Testis (tissue), 2 donors: ENCODE measurements at regions not wholly inside any gene's neighbourhood (a gene's known extent, or its start where the extent isn't known, plus 50 kb on each side); places are given as distances from the start of the nearest gene placed in this dataset.

Source experiments
- DNase-seq: peaks from one replicate; pipeline ENCODE4 v3.0.0-alpha.2; 2019
- H3K27ac ChIP-seq, 2 donors: fragments of 200-600 bp; sonication (generic); one replicate each; pipeline ENCODE4 v1.5.1; 2019
- H3K27me3 ChIP-seq: fragments of 200-600 bp; sonication (generic); one replicate; pipeline ENCODE4 v1.5.1; 2019
- H3K36me3 ChIP-seq: fragments of 200-600 bp; sonication (generic); one replicate; pipeline ENCODE4 v1.5.1; 2017; ENCODE audit warnings: low read depth; ENCODE audit errors: missing control alignments
- H3K4me1 ChIP-seq: fragments of 200-600 bp; sonication (generic); one replicate; pipeline ENCODE4 v1.5.1; 2019
- H3K4me3 ChIP-seq, 2 donors: fragments of 200-600 bp; sonication (generic); one replicate each; pipeline ENCODE4 v1.5.1; 2017 to 2019
- H3K9me3 ChIP-seq: fragments of 200-600 bp; sonication (generic); one replicate; pipeline ENCODE4 v1.5.1; 2017
- POLR2A ChIP-seq: fragments of 450-650 bp; IDR thresholded peaks from one replicate; pipeline ENCODE4 v1.6.1; 2017; ENCODE audit warnings: antibody characterized with exemption, mild to moderate bottlenecking, moderate library complexity
- WGBS, 2 donors: methylation state at CpG; one replicate each; pipeline ENCODE4 v1.1.5; 2018; 5-methylcytosine and 5-hydroxymethylcytosine counted together
- intact Hi-C: fragments of 100-400 bp; cut with DNase I; formaldehyde crosslinking; loops from one replicate; pipeline ENCODE4 v1.15.1; 2023; ENCODE audit warnings: low total_unique reads
- TF ChIP-seq, protein P1 (sequence below), 3 experiments: fragments of 450-650 bp in 2 of 3; fragments of 200-600 bp in 1 of 3; sonication (generic) in 1 of 3; IDR thresholded peaks; one replicate each; pipeline ENCODE4 v1.5.1; 2016 to 2019; ENCODE audit warnings: antibody characterized with exemption in 3 of 3, mild to moderate bottlenecking in 2 of 3, moderate library complexity in 1 of 3

DNA sequence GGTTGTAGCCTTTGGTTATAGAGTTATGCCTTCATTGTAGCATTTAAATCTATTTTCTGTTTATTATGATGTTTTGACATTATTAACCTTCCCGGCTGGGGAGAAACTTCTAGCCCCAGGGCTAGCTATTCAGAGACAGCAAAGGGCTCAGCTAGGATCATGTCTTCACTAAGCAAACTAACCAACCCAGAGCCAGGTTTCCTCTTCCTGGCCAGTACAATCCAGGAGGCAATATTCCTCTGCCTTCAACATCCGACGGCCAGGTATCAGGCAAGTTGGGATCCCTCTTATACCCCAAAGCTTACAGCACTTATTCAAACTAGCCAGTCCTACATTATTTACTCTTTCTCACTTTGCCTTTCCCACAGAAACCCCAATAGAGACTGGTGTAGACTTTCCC is 1060.7 kb upstream of the GHITM start:
- no peaks in the 10 kb centered on the region for H3K36me3 ChIP-seq
- intact Hi-C loops: no loop called here
- no peak for DNase-seq
- no peaks in the 10 kb centered on the region for H3K27me3 ChIP-seq
- no peak for TF ChIP-seq POLR2A
- TF ChIP-seq, protein P1, sequence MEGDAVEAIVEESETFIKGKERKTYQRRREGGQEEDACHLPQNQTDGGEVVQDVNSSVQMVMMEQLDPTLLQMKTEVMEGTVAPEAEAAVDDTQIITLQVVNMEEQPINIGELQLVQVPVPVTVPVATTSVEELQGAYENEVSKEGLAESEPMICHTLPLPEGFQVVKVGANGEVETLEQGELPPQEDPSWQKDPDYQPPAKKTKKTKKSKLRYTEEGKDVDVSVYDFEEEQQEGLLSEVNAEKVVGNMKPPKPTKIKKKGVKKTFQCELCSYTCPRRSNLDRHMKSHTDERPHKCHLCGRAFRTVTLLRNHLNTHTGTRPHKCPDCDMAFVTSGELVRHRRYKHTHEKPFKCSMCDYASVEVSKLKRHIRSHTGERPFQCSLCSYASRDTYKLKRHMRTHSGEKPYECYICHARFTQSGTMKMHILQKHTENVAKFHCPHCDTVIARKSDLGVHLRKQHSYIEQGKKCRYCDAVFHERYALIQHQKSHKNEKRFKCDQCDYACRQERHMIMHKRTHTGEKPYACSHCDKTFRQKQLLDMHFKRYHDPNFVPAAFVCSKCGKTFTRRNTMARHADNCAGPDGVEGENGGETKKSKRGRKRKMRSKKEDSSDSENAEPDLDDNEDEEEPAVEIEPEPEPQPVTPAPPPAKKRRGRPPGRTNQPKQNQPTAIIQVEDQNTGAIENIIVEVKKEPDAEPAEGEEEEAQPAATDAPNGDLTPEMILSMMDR (IDR thresholded peaks at IDR 0.05): no peak
- no peak overlapping the region for H3K4me3 ChIP-seq
- 76 to 88% methylated on average over 3 of the region's 3 CpGs for WGBS, 2 donors
- no peaks in the 10 kb centered on the region for H3K9me3 ChIP-seq
- peaks cover 6% of the 10 kb centered on the region for H3K4me1 ChIP-seq
- H3K27ac ChIP-seq: no peak overlapping the region

DNA sequence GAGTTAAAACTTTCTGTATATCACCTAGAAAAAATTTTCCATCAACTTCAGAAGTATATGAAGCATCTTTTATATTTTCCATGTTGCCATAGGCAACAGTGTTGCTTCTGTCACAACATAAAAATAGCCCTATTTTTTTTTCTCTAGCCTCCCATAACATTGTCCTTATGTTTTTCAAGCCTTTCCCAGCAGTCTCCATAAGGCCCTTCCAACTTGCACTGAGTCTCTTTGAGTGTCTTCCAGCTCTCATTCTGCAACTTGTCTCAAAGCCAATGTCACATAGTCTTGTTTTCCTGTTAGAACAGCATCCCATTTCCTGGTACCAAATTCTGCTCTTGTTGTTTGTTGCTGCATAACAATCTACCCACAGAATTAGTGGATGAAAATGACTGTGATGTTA is 1055.5 kb upstream of the GHITM start:
- no peak for DNase-seq
- Histone ChIP-seq H3K4me1 (no peaks in the 10 kb centered on the region), H3K27me3 (no peaks in the 10 kb centered on the region), H3K36me3 (no peaks in the 10 kb centered on the region), H3K9me3 (no peaks in the 10 kb centered on the region), H3K27ac (no peak overlapping the region), H3K4me3 (no peak overlapping the region)
- no peak for TF ChIP-seq POLR2A
- TF ChIP-seq, protein P1 (IDR thresholded peaks at IDR 0.05): no peak
- intact Hi-C loops: no loop called here

DNA sequence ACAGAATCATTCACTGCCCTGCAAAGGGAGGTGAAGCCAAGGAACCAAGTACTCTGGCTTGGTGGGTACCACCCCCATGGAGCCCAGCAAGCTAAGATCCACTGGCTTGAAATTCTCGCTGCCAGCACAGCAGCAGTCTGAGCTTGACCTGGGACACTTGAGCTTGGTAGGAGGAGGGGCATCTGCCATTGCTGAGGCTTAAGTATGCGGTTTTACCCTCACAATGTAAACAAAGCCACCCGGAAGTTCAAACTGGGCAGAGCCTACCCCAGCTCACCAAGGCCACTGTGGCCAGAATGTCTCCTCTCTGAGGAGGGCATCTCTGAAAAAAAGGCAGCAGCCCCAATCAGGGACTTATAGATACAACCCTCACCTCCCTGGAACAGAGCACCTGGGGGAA is 1050.0 kb upstream of the GHITM start:
- DNase-seq: no peak
- Histone ChIP-seq H3K27ac (no peak overlapping the region), H3K4me3 (no peak overlapping the region), H3K36me3 (no peaks in the 10 kb centered on the region), H3K27me3 (no peaks in the 10 kb centered on the region), H3K4me1 (no peaks in the 10 kb centered on the region), H3K9me3 (no peaks in the 10 kb centered on the region)
- intact Hi-C loops: no loop called here
- TF ChIP-seq, protein P1 (IDR thresholded peaks at IDR 0.05): no peak
- TF ChIP-seq POLR2A: no peak
- 93 to 97% methylated on average over 3 of the region's 3 CpGs for WGBS, 2 donors

DNA sequence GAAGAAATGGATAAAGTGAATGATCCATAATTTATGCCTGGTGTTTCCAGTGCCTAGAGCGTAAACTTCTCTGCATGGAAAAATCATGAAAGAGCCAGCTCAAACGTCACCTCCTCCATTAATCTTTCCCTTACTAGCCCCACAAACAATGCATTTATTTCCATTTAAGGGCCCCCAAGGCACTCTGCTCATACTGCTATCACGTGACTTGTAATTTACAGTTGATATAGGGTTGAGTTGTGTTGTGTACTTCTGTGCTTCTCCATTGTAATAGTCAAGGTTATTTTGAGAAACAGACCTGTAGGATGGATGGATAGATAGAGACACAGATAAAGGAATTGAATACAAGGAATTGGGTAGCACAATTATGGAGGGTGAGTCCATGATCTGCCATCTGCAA is 1034.7 kb upstream of the GHITM start:
- Histone ChIP-seq H3K4me1 (no peaks in the 10 kb centered on the region), H3K36me3 (no peaks in the 10 kb centered on the region), H3K27ac (no peak overlapping the region), H3K9me3 (no peaks in the 10 kb centered on the region), H3K27me3 (no peaks in the 10 kb centered on the region), H3K4me3 (no peak overlapping the region)
- DNase-seq: no peak
- WGBS, 2 donors: 77 to 88% methylated on average over 3 of the region's 3 CpGs
- TF ChIP-seq, protein P1 (IDR thresholded peaks at IDR 0.05): no peak
- no peak for TF ChIP-seq POLR2A
- intact Hi-C loops: no loop called here

DNA sequence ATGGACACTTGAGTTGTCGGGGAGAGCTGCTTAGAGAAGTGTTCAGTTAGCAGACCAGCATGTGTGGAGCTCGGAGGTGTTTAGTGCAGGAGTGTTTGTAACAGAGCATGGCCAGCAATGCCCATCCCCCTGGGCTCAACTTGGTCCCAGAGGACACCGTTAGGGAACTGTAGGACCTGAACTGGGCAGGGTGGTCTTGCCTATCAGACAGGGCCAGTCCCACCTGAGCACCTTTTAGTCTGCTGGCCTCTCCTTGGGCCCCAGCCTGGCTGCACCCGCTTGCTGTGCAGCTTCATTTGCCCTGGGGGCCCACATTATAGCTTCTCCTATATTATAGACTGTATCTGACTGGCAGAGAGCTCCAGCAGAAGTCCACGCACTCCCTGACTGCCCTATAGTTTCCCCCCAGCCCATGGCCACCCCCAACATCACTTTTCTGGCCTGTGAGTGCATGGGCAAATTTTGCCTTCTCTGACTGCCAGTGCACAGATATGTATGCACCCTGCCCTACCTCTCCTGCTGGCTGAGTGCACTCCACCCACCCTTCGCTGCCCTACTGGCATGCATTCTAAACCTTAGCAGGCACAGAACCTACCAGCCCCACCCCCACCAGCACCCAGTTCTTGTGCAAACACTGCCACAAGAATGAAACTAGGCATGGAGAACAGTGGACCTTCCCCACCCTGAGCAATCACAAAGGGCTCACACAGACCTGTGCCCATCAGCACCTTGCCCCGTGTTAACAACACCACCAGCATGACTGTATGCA is 1030.6 kb upstream of the GHITM start:
- H3K36me3 ChIP-seq: no peaks in the 10 kb centered on the region
- WGBS, 2 donors: 89 to 97% methylated on average over 7 of the region's 7 CpGs
- no peak overlapping the region for H3K4me3 ChIP-seq
- DNase-seq: no peak
- no peaks in the 10 kb centered on the region for H3K27me3 ChIP-seq
- no peaks in the 10 kb centered on the region for H3K4me1 ChIP-seq
- H3K9me3 ChIP-seq: no peaks in the 10 kb centered on the region
- intact Hi-C loops: no loop called here
- TF ChIP-seq, protein P1 (IDR thresholded peaks at IDR 0.05): no peak
- no peak for TF ChIP-seq POLR2A
- no peak overlapping the region for H3K27ac ChIP-seq
